Limb (tissue), 2 donors: ENCODE measurements at regions not wholly inside any gene's neighbourhood (a gene's known extent, or its start where the extent isn't known, plus 50 kb on each side); places are given as distances from the start of the nearest gene placed in this dataset.

Experiments
- DNase-seq, 2 donors: peaks; one replicate each; pipeline ENCODE4 v3.0.0-alpha.2; 2016; ENCODE audit errors: extremely low spot score in 2 of 2

DNA sequence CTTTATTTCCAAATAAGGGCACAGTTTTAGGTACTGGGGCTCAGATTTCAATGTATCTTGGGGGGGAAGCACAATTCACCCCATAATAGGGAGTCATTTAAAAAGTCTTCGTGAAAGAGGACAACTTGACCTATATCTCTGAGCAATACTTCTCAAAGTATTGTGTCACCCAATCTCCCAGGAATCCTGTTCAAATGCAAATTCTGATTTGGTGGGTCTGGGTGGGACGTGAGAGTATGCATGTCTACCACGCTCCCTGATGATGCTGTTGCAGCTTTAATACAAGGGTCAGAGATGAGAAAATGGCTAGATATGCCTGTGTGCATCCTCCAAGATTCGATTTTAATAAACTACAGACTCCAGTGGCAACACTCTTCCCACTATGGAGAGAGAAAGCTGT lies 514.8 kb downstream of the BCOR start:
- DNase-seq: no peak

- DNase-seq: no peak
Observed at GRCh38 chrX:39585808-39586207, 511.9 kb downstream of the BCOR start.

DNA sequence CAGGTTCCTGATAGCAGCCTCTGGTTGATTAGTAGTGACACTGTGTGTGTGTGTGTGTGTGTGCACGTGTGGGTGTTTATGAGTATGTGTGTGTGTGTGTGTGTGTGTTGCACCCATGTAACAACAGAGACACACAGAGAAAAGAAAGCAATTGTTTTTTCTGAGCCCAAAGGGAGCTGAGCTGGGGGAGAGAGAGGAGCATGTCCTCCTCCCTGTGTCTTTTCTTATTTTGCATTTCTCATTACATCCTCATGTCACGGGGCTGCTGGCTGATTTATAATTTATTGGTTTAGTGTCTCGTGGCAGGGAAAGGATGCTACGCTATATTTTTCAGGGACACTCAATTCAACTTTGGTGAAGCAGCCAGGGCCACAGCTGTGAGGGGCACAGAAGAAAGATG lies 511.4 kb downstream of the BCOR start:
- no peak for DNase-seq

GRCh38 chrX:39591099-39591498 lies 506.7 kb downstream of the BCOR start:
- no peak for DNase-seq

GRCh38 chrX:39592776-39593175 lies 505.0 kb downstream of the BCOR start:
- no peak for DNase-seq

DNA sequence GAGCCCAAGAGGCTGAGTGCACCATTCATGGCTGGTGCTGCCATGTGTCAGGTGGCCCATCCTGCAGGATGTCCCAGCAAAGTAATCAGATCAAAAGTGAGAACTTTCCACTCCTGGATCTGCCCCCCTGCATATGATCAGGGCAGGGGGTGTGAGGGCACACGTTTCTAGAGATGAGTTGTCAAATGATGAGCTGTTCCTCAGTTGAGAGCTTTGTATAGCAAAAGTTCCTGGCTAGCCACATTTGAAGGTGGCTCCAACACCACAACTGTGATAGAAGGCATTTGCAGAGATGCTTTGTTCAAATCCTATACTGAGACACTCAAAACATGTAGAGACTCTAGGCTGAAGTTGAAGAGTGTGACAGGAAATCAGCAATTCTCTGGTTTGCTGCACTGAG lies 501.8 kb downstream of the BCOR start:
- no peak for DNase-seq

DNA sequence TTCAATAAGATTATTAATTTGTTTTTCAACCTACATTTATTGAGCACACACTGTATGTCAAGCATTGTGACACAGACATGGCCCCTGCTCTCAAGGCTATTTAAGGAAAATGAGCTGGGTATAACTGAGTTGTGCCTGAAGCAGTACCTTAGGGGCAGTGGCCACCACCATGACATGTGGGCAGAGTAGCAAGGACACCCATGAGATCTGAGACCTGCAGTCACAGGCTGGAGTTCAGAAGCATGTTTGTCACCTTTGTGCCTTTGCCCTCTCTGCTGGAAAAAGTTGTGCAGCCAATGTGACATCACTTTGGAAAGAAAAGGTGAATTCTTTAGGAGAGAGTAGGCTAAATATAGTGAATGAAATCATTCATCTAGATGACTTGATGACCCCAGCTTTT lies 501.3 kb downstream of the BCOR start:
- DNase-seq: no peak

GRCh38 chrX:39599339-39599738 lies 498.4 kb downstream of the BCOR start:
- no peak for DNase-seq

DNA sequence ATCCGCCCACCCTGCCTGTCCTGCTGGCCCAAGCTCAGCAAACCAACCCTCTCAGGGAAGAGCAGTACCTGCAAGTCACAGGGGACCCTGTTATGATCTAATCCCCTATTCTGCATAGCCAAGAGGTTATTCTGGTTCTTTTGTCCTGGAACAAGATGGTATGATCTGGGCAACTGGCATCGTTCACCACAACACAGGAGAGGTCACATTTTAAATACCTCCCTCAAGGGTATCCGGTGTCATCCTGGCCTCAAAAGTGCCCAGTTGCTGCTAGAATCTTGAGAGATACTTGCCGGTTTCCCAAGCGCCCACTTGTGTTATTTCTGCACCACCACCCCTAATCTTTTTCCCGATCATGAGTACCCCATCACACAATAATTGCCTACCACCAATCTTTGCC lies 497.5 kb downstream of the BCOR start:
- no peak for DNase-seq

GRCh38 chrX:39601231-39602177 lies 496.3 kb downstream of the BCOR start:
- peak in 1 of 2 donors; percentile 30 for DNase-seq

DNA sequence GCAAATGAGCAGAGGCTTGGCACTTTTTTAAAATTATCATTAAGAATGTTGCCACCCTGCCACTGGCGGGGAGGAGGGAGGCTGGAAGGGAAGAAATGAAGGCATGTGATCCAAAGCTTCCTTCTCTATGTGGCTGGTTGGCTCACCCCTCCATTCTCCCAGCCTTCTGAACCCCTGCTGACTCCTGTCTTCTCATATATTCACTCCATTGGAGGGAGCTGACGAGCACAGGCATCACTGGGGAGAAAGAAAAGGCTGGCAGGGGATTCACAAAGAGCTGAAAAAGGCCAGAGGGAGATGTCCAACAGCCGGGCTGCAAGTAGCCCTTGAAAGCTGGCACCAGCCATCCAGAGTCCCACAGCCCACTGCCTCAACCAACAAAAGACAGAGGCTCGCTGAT lies 495.6 kb downstream of the BCOR start:
- no peak for DNase-seq

GRCh38 chrX:39603230-39603629 lies 494.5 kb downstream of the BCOR start:
- no peak for DNase-seq

DNA sequence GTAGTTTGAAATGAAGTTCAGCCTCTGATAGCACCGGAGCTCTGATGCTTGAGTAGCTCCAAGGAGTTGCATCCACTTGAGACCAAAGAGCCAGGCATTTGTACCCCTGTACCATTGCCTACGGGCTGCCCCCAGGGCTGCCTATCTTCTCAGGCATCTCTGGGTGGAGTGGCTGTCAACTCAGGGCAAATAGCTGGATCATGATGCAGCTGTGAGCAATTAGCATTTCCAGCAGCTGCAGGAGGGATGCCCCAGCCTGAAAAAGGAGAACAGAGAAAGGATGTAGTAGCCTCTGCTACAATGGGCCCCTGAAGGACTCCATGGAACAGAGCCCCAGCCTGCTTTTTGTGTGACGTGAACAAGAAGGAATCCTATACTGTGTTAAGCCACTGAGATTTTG lies 492.6 kb downstream of the BCOR start:
- peak in 1 of 2 donors; percentile 27 for DNase-seq

DNA sequence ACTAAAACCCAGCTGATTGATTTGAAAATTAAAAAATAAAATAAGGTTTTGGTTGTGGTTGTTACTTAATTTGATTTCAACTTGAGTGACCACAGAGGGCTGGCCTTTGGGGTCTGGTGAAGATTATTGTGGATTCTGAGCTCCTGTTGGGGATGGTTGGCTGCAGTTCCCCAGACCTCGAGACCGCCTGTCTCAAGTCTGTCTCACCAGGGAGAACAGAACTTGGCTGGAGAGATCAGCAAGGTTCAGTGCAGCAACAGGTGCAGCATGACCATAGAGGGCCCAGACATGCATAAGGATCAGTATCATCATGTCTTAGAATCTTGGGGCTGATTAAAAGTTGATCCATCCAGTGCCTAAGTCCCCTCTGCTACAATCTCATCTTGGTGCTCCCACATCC lies 491.9 kb downstream of the BCOR start:
- DNase-seq: no peak

- no peak for DNase-seq
Observed at GRCh38 chrX:39609941-39610340, 487.8 kb downstream of the BCOR start.

DNA sequence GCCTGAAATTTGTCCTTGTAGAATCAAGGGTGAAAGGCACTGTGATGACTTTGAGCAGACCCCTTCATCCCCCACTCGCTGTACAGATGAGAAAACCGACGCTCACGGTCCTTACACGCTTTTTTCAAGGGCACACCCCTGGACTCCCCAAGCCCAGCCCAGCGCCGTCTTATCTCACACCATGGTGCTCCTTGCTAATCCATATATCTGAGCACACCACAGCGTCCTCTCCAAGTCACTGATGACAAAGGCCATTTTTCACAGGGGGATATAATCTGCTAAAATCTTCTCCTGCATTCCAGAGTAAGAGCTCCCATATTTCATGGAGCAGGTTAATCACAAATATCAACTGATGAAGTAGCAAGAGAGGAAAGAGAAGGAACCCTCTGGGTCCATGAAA lies 486.3 kb downstream of the BCOR start:
- DNase-seq: no peak

DNA sequence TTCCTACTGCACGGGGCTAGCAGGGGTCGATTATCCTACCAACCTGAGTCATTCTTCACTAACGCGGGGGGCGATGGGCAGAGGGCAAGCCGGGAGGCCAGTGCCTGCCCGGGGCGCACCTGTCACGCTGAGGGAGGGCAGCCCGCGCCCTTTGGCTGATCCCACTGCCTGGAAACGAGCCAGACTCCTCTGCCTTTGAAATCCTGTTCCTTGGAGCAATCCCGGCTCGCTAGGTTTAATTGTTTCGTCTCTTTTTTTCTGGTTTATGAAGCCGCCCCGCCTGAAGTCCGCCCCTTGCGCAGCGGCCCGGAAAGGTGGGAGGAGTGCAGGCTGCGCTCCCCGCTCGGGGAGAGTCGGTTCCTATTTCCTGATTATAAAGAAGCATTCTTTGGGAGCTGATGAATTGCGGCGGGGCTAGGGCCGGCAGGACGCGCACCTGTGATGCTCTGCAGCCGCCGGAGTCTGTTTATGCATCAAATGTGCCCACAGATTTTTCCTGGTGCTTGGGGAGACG lies 484.2 kb downstream of the BCOR start:
- DNase-seq: peak in 1 of 2 donors; percentile 73

DNA sequence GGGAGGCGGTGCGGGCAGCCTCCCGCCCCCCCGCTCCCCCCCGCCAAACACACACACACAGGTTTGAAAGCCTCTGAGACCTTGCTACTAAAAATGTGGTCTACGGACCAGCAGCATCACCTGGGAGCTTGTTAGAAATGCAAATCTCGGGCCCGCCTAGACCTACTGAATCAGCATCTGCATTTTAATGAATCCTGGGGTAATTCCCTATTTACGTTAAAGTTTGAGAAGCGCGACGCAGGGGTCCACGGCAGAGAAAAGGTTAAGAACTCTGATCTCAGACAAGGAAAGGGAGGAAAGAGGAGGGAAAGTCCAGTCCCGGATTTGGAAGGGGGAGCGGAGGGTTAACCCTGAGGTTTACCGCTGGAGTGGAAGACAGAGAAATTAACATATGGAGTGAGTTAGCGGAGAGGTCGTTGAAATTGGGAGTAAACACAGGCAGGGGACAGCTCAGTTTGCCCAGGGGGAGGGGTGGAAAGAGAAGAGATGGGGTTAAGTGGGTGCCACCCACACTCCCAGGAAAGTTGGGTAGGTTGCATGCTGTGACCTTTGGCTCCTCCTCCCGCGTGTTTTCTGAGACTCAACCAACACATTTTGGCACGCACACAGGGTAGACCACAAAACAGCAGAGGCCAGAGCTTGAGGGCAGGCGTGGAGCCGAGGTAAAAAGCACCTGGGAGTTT lies 483.6 kb downstream of the BCOR start:
- no peak for DNase-seq

- DNase-seq: no peak
Observed at GRCh38 chrX:39614680-39614998, 483.1 kb downstream of the BCOR start.

GRCh38 chrX:39616098-39616729 lies 481.5 kb downstream of the BCOR start:
- no peak for DNase-seq

- DNase-seq: no peak
Observed at GRCh38 chrX:39616731-39617130, 481.0 kb downstream of the BCOR start.

DNA sequence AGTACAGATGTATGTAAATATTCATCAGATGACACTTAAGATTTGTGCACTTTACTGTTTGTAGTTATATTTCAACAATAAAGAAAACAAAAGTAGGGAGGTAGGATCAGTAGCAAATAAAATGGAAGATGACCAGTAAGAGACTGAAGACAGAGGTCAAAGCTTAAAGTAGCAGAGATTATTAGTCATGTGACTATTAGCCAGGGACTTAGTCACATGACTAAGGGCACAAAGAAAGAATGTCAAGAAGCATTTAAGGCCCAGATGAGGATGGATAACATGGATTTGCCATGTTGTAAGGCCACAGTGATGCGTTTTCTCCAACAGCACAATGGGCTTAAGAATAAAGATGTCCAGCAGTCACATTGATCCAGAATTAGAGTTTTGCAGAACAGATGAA lies 479.6 kb downstream of the BCOR start:
- DNase-seq: no peak
